Right lobe of liver (tissue), 4 donors: ENCODE measurements at regions not wholly inside any gene's neighbourhood (a gene's known extent, or its start where the extent isn't known, plus 50 kb on each side); places are given as distances from the start of the nearest gene placed in this dataset.

Experiments
- POLR2A ChIP-seq: fragments of 450-650 bp; IDR thresholded peaks from one replicate; pipeline ENCODE4 v1.6.1; 2017; ENCODE audit warnings: antibody characterized with exemption, mild to moderate bottlenecking
- TF ChIP-seq, protein P1 (sequence below), 4 donors: fragments of 200-600 bp in 3 of 4; fragments of 450-650 bp in 1 of 4; IDR thresholded peaks; one replicate each; pipeline versions ENCODE4 v1.5.1 to v1.8.0; 2016 to 2022; ENCODE audit warnings: antibody characterized with exemption in 4 of 4, mild to moderate bottlenecking in 2 of 4
- donor health status: DM: no; HTN: no; CAD: no.
- donor health status: DM: no; HTN: no; CAD: no.
- donor health status: DM: no; HTN: yes; CAD: no.

DNA sequence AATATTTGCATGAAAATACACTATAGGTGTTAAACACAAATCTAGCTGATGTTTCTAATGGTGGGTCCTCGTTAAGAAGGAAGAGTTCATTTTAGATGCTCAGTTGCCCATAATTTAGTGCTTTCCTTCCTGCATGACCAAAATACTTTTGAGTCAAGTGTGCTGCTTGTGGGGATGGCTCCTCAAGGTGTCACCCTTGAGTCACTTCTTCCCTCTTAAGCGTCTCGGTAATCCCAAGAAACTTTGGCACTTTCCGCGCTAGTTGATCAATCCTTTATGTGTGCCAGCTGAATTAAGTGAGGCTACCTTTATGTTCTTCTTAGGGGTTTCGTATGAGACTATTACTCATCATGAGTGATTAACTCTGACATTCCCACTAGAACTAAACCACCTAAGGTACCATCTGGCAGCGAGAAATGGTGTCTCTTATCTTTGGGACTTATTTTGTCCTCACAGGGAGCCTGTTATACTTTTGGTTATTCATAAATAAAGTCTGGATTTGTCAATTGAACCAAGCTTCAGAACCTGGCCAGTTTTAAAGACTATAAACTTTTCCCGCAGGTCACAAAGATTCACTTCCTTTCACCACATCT lies 106.8 kb downstream of the NHLRC3 start:
- TF ChIP-seq, protein P1, sequence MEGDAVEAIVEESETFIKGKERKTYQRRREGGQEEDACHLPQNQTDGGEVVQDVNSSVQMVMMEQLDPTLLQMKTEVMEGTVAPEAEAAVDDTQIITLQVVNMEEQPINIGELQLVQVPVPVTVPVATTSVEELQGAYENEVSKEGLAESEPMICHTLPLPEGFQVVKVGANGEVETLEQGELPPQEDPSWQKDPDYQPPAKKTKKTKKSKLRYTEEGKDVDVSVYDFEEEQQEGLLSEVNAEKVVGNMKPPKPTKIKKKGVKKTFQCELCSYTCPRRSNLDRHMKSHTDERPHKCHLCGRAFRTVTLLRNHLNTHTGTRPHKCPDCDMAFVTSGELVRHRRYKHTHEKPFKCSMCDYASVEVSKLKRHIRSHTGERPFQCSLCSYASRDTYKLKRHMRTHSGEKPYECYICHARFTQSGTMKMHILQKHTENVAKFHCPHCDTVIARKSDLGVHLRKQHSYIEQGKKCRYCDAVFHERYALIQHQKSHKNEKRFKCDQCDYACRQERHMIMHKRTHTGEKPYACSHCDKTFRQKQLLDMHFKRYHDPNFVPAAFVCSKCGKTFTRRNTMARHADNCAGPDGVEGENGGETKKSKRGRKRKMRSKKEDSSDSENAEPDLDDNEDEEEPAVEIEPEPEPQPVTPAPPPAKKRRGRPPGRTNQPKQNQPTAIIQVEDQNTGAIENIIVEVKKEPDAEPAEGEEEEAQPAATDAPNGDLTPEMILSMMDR (IDR thresholded peaks at IDR 0.05), result peak; percentile 49 to 66 (median 60)
- no peak for TF ChIP-seq POLR2A
